Fibroblast of villous mesenchyme (primary cell): ENCODE measurements at regions not wholly inside any gene's neighbourhood (a gene's known extent, or its start where the extent isn't known, plus 50 kb on each side); places are given as distances from the start of the nearest gene placed in this dataset.
A peak's percentile ranks its signal among the peaks of the same experiment; 100 is the strongest.

ENCODE experiments used
- DNase-seq: peaks from one replicate; pipeline ENCODE4 v3.0.0-alpha.2; 2010; ENCODE audit warnings: low read depth
- H3K4me3 ChIP-seq: 2 replicates; pipeline ENCODE4 v1.5.1; 2011; ENCODE audit warnings: low read depth, mild to moderate bottlenecking, low read length
- CTCF ChIP-seq: IDR thresholded peaks from 2 replicates; pipeline ENCODE4 v1.5.1; 2012; ENCODE audit warnings: low read depth, mild to moderate bottlenecking, low read length; ENCODE audit not compliant: insufficient read depth

- no peak for DNase-seq
- no peak for TF ChIP-seq CTCF
- no peak overlapping the region for H3K4me3 ChIP-seq
These were observed 143.3 kb upstream of the GMDS start for GRCh38 chr6:2388554-2389324.

GRCh38 chr6:2387445-2387844 is 142.0 kb upstream of the GMDS start:
- DNase-seq: no peak
- no peak for TF ChIP-seq CTCF
- H3K4me3 ChIP-seq: no peak overlapping the region

DNA sequence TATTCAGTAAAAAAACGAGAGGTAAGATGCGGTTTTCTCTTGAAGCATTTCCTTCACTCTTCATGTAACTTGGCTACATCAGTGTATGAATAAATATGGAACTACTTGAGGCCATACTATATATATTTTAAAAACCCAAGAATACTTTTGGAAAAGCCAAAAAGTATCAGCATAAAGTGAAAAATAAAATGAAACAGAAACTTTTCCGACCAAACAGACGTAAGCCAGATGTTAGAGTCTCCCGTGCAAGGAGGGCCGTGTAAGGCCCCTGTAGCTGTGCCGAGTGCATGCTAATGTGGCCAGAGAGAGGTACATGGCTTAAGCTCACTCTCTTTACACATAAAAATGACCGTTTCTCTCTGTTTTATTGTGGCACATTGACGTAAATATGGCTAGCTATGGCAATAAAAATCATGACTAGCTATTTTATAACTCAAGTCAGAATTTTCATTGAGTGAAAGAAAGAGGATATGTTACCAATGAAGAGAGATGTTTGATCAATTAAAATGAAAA is 140.1 kb upstream of the GMDS start:
- no peak for TF ChIP-seq CTCF

GRCh38 chr6:2384528-2384927 is 139.1 kb upstream of the GMDS start:
- no peak overlapping the region for H3K4me3 ChIP-seq
- no peak for DNase-seq
- TF ChIP-seq CTCF: no peak

More for the DNA sequence above, 140.1 kb upstream of the GMDS start:
- no peak for DNase-seq
- H3K4me3 ChIP-seq: no peak overlapping the region

- H3K4me3 ChIP-seq: no peak overlapping the region
- no peak for TF ChIP-seq CTCF
- no peak for DNase-seq
These were observed 136.7 kb upstream of the GMDS start for GRCh38 chr6:2381872-2382661.

DNA sequence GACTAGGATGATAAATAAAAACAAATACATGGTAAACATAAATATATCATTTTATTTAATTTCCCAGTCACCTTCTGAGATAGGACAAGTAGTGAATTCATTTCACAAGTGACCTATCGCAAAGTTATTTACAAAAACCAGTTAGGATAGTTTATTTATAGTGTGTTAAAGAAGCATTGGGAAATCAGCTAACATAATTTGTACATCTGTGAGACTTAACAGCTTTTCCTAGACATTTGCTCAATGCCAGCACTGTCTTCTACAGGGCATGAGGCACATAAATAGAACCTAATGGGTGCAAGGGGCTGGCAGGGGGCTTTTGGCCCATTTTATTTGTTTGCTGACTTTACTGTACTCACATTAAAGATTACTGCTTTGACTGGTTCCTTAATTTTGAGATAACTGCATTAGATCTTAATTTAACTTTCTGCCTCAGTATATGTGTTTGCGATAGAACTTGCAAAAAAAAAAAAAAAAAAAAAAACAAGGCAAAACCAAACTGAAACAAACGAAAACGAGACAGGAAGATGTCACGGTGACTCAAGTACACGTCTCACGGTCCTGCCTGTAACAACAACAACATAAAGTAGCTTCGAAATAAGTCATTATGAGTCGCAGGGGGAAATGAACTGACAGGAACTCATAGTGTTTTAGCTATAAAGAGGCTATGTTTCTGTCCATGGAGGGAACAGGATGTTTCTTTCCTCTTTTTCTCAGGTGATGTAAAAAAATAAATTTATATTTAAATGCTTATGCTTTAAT is 133.7 kb upstream of the GMDS start:
- peak; percentile 67 for DNase-seq
- H3K4me3 ChIP-seq: no peak overlapping the region

More for the DNA sequence above, 133.7 kb upstream of the GMDS start:
- TF ChIP-seq CTCF: no peak
